Keratinocyte (primary cell): ENCODE measurements at regions not wholly inside any gene's neighbourhood (a gene's known extent, or its start where the extent isn't known, plus 50 kb on each side); places are given as distances from the start of the nearest gene placed in this dataset.

ENCODE experiments used
- DNase-seq: peaks from one replicate; pipeline ENCODE4 v3.0.0-alpha.2; 2011; ENCODE audit warnings: low read depth, missing footprints, low spot score
- FAIRE-seq: peaks from 2 replicates; lab custom pipeline; 2011; peaks lifted over from hg19 to GRCh38; lab: Jason Lieb, UNC
- H2AFZ ChIP-seq: 2 replicates; pipeline ENCODE4 v1.6.0; 2012; ENCODE audit warnings: low read length, control low read depth, inconsistent platforms; ENCODE audit not compliant: control insufficient read depth
- H3K27ac ChIP-seq: 2 replicates; pipeline ENCODE4 v1.5.1; 2011; ENCODE audit warnings: low read length; ENCODE audit not compliant: control insufficient read depth, insufficient read depth
- H3K27me3 ChIP-seq: 3 replicates; pipeline ENCODE4 v1.6.0; 2011; ENCODE audit warnings: low read length; ENCODE audit not compliant: control insufficient read depth, insufficient read depth; ENCODE audit errors: extremely low read depth
- H3K36me3 ChIP-seq, 2 experiments: 2 replicates in 1 of 2; 3 replicates in 1 of 2; pipeline ENCODE4 v1.5.1; 2011; ENCODE audit warnings: low read length in 2 of 2, mild to moderate bottlenecking in 1 of 2; ENCODE audit not compliant: control insufficient read depth in 2 of 2, insufficient read depth in 2 of 2; ENCODE audit errors: extremely low read depth in 1 of 2
- H3K4me1 ChIP-seq: 3 replicates; pipeline ENCODE4 v1.5.1; 2011; ENCODE audit warnings: low read length; ENCODE audit not compliant: control insufficient read depth, insufficient read depth; ENCODE audit errors: extremely low read depth
- H3K4me2 ChIP-seq: 3 replicates; pipeline ENCODE4 v1.6.0; 2011; ENCODE audit warnings: low read depth, low read length; ENCODE audit not compliant: control insufficient read depth, insufficient read depth; ENCODE audit errors: extremely low read depth
- H3K4me3 ChIP-seq, 3 experiments: fragments of 200-600 bp in 1 of 3; sonication (generic) in 1 of 3; 2 replicates in 2 of 3; 3 replicates in 1 of 3; pipeline ENCODE4 v1.5.1; 2011 to 2016; ENCODE audit warnings: low read length in 3 of 3, mild to moderate bottlenecking in 3 of 3, control low read depth in 2 of 3, inconsistent platforms in 1 of 3, low read depth in 1 of 3, mixed read lengths in 1 of 3, mixed run types in 1 of 3, moderate library complexity in 1 of 3; ENCODE audit not compliant: control insufficient read depth in 2 of 3, insufficient read depth in 2 of 3; ENCODE audit errors: extremely low read depth in 1 of 3
- H3K79me2 ChIP-seq: 2 replicates; pipeline ENCODE4 v1.6.0; 2012; ENCODE audit warnings: low read length; ENCODE audit not compliant: control insufficient read depth, insufficient read depth
- H3K9ac ChIP-seq: 3 replicates; pipeline ENCODE4 v1.6.0; 2011; ENCODE audit warnings: low read length; ENCODE audit not compliant: control insufficient read depth, insufficient read depth; ENCODE audit errors: extremely low read depth
- H3K9me1 ChIP-seq: 3 replicates; pipeline ENCODE4 v1.6.0; 2011; ENCODE audit warnings: low read length; ENCODE audit not compliant: control insufficient read depth, insufficient read depth; ENCODE audit errors: extremely low read depth
- H3K9me3 ChIP-seq: 2 replicates; pipeline ENCODE4 v1.5.1; 2012; ENCODE audit warnings: low read depth, low read length; ENCODE audit not compliant: control insufficient read depth
- H4K20me1 ChIP-seq: 3 replicates; pipeline ENCODE4 v1.6.0; 2011; ENCODE audit warnings: low read length; ENCODE audit not compliant: control insufficient read depth, insufficient read depth; ENCODE audit errors: extremely low read depth
- CTCF ChIP-seq, 3 experiments: IDR thresholded peaks in 1 of 3; conservative IDR thresholded peaks in 1 of 3; optimal IDR thresholded peaks in 1 of 3; 2 replicates in 2 of 3; 3 replicates in 1 of 3; pipeline versions ENCODE3 to v1.5.1; 2011; ENCODE audit warnings: low read length in 3 of 3, mild to moderate bottlenecking in 3 of 3, moderate library complexity in 2 of 3, control low read depth in 1 of 3, inconsistent platforms in 1 of 3; ENCODE audit not compliant: insufficient read depth in 2 of 3; ENCODE audit errors: extremely low read depth in 1 of 3
- EZH2 ChIP-seq: IDR thresholded peaks from one replicate; pipeline ENCODE4 v1.6.1; 2012; ENCODE audit warnings: inconsistent platforms, mild to moderate bottlenecking, low read length, moderate library complexity
- dilution Hi-C: fragments of 300-500 bp; cut with MboI; formaldehyde crosslinking; loops from one replicate; pipeline ENCODE4 v1.7.0; 2020; ENCODE audit warnings: low sequenced_read_pairs; ENCODE audit not compliant: extremely low pct_ligation_motif_present

GRCh38 chr13:85528491-85529217 lies 270.6 kb downstream of the SLITRK6 start:
- Histone ChIP-seq H3K9ac (no peak overlapping the region), H3K36me3 (no peaks in the 10 kb centered on the region), H4K20me1 (no peaks in the 10 kb centered on the region), H3K9me1 (no peaks in the 10 kb centered on the region), H2AFZ (no peak overlapping the region), H3K27me3 (no peaks in the 10 kb centered on the region), H3K4me2 (no peak overlapping the region), H3K79me2 (no peaks in the 10 kb centered on the region), H3K4me1 (no peaks in the 10 kb centered on the region), H3K9me3 (no peaks in the 10 kb centered on the region), H3K27ac (no peak overlapping the region), H3K4me3 (no peak overlapping the region)
- no peak for DNase-seq
- FAIRE-seq = peak; percentile 17
- dilution Hi-C loops = no loop called here
- TF ChIP-seq EZH2 (no peak), CTCF (optimal IDR thresholded peaks at IDR 0.05 in 1 of 3, IDR thresholded peaks at IDR 0.05 in 1 of 3, conservative IDR thresholded peaks at IDR 0.05 in 1 of 3; ENCODE audit: extremely low read depth in 1 of 3, insufficient read depth in 2 of 3, low read length in 3 of 3) (no peak)

DNA sequence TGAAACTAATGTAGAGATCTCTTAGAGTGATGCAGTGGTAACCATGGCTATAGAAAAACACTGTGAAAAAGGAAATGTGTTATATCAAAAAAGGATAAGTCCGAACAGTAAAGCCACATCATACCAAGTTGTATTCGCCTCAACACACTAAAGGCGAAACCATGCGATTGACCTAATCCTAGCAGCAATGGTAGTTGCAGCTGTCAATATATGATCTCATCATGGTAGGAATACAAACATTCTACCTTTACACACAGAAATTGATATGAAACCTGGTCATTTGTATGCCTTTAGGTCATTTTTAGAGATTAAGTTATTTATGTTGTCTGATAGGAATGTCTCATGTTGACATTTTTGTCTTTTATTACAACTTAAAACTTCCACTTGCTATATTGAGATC lies 271.9 kb downstream of the SLITRK6 start:
- Histone ChIP-seq H3K9me1 (no peaks in the 10 kb centered on the region), H3K9me3 (no peaks in the 10 kb centered on the region), H3K4me2 (no peak overlapping the region), H3K27me3 (no peaks in the 10 kb centered on the region), H3K9ac (no peak overlapping the region), H3K4me3 (no peak overlapping the region), H3K79me2 (no peaks in the 10 kb centered on the region), H2AFZ (no peak overlapping the region), H3K4me1 (no peaks in the 10 kb centered on the region), H3K27ac (no peak overlapping the region), H3K36me3 (no peaks in the 10 kb centered on the region), H4K20me1 (no peaks in the 10 kb centered on the region)
- dilution Hi-C loops = no loop called here
- DNase-seq (no peak), FAIRE-seq (peak; percentile 29)
- TF ChIP-seq CTCF (optimal IDR thresholded peaks at IDR 0.05 in 1 of 3, IDR thresholded peaks at IDR 0.05 in 1 of 3, conservative IDR thresholded peaks at IDR 0.05 in 1 of 3; ENCODE audit: extremely low read depth in 1 of 3, insufficient read depth in 2 of 3, low read length in 3 of 3) (no peak), EZH2 (no peak)
